A549 (cell line): ENCODE measurements at regions not wholly inside any gene's neighbourhood (a gene's known extent, or its start where the extent isn't known, plus 50 kb on each side); places are given as distances from the start of the nearest gene placed in this dataset.

Experiments used
- BCL3 ChIP-seq: fragments of >200 bp; sonication (Bioruptor Twin); formaldehyde crosslinking; IDR thresholded peaks from 3 replicates; pipeline ENCODE4 v1.6.1; 2016
- CHD4 ChIP-seq: fragments of 200-600 bp; sonication (generic); IDR thresholded peaks from 2 replicates; pipeline ENCODE4 v1.6.1; 2016; ENCODE audit warnings: antibody characterized with exemption, mild to moderate bottlenecking, borderline replicate concordance
- EP300 ChIP-seq, 2 experiments: fragments of >200 bp; sonication (Bioruptor Twin); formaldehyde crosslinking; IDR thresholded peaks; 2 replicates in 1 of 2; 3 replicates in 1 of 2; pipeline ENCODE4 v1.6.1; 2016 to 2017
- MYC ChIP-seq: IDR thresholded peaks from 2 replicates; pipeline ENCODE4 v1.6.1; 2012; ENCODE audit warnings: mild to moderate bottlenecking, inconsistent platforms, low read length, improper control_type of control experiment, borderline replicate concordance
- NFE2L2 ChIP-seq: fragments of 150-350 bp; conservative IDR thresholded peaks from 2 replicates; pipeline ENCODE4 v1.6.1; 2014; ENCODE audit warnings: low read length
- PBX3 ChIP-seq: IDR thresholded peaks from 2 replicates; pipeline ENCODE4 v1.6.1; 2012
- POLR2AphosphoS2 ChIP-seq: conservative IDR thresholded peaks from 2 replicates; pipeline ENCODE4 v1.6.1; 2012; ENCODE audit warnings: low read length, improper control_type of control experiment, inconsistent platforms
- TF ChIP-seq, protein P1 (sequence below): fragments of >200 bp; sonication (Bioruptor Twin); formaldehyde crosslinking; IDR thresholded peaks from 3 replicates; pipeline ENCODE4 v1.5.1; 2016
- TF ChIP-seq, protein P2 (sequence below): fragments of 450-650 bp; IDR thresholded peaks from 2 replicates; pipeline ENCODE4 v1.6.1; 2014; ENCODE audit warnings: antibody characterized with exemption
- TF ChIP-seq, protein P3 (sequence below): IDR thresholded peaks from 2 replicates; pipeline ENCODE4 v1.6.1; 2012

DNA sequence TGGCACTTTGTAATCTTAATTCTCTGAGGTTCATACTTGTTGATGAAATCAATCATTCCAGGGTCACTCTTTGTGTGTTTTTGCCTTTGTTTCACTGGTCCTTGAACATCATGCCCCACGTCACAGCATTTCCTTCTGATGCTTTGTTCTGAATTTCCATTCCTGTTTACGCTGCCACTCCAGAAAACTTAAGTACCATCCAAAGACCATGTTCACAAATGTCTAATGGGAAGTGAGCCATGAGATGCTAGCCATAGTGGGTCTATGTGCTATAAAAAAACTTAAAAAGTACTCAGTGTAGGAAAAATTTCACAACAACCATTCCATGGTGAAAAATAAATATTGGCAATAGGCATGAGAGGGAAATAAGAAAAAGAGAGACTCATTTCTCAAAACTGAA is 232.0 kb downstream of the IBTK start:
- TF ChIP-seq BCL3 (no peak), PBX3 (no peak), CHD4 (no peak), EP300 (IDR thresholded peaks at IDR 0.05) (no peak), NFE2L2 (no peak), MYC (no peak), POLR2AphosphoS2 (no peak)
- TF ChIP-seq, protein P1, sequence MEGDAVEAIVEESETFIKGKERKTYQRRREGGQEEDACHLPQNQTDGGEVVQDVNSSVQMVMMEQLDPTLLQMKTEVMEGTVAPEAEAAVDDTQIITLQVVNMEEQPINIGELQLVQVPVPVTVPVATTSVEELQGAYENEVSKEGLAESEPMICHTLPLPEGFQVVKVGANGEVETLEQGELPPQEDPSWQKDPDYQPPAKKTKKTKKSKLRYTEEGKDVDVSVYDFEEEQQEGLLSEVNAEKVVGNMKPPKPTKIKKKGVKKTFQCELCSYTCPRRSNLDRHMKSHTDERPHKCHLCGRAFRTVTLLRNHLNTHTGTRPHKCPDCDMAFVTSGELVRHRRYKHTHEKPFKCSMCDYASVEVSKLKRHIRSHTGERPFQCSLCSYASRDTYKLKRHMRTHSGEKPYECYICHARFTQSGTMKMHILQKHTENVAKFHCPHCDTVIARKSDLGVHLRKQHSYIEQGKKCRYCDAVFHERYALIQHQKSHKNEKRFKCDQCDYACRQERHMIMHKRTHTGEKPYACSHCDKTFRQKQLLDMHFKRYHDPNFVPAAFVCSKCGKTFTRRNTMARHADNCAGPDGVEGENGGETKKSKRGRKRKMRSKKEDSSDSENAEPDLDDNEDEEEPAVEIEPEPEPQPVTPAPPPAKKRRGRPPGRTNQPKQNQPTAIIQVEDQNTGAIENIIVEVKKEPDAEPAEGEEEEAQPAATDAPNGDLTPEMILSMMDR = no peak
- TF ChIP-seq, protein P2, sequence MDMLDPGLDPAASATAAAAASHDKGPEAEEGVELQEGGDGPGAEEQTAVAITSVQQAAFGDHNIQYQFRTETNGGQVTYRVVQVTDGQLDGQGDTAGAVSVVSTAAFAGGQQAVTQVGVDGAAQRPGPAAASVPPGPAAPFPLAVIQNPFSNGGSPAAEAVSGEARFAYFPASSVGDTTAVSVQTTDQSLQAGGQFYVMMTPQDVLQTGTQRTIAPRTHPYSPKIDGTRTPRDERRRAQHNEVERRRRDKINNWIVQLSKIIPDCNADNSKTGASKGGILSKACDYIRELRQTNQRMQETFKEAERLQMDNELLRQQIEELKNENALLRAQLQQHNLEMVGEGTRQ = no peak
- TF ChIP-seq, protein P3, sequence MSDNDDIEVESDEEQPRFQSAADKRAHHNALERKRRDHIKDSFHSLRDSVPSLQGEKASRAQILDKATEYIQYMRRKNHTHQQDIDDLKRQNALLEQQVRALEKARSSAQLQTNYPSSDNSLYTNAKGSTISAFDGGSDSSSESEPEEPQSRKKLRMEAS = no peak
